ENCODE measurements at regions not wholly inside any gene's neighbourhood (a gene's known extent, or its start where the extent isn't known, plus 50 kb on each side); places are given as distances from the start of the nearest gene placed in this dataset.

GRCh38 chr2:217429981-217430500 lies 570.2 kb upstream of the TNP1 start:
- CTCF ChIA-PET = no interaction called here
- no peak for DNase-seq (ENCODE audit: extremely low spot score)
- POLR2A ChIA-PET = no interaction called here
- no peak for TF ChIP-seq CTCF (IDR thresholded peaks at IDR 0.05; ENCODE audit: control extremely low read depth, extremely low read depth, low read depth, missing control alignments)

GRCh38 chr2:217421834-217422233 lies 562.0 kb upstream of the TNP1 start:
- ChIA-PET POLR2A (no interaction called here), CTCF (interaction anchor here (1.1 to 1.5 kb wide), 2 partner anchors 11 to 37 kb away, joined by 3 read pairs; no protein-coding TSS in a partner anchor)
- TF ChIP-seq CTCF (IDR thresholded peaks at IDR 0.05; ENCODE audit: control extremely low read depth, extremely low read depth, low read depth, missing control alignments) = no peak
- no peak for DNase-seq (ENCODE audit: extremely low spot score)

- POLR2A ChIA-PET = no interaction called here
- no peak for DNase-seq (ENCODE audit: extremely low spot score)
- CTCF ChIA-PET = interaction anchor here (1.5 kb wide), 1 partner anchor 12 kb away, joined by 3 read pairs; no protein-coding TSS in a partner anchor
- TF ChIP-seq CTCF (IDR thresholded peaks at IDR 0.05; ENCODE audit: control extremely low read depth, extremely low read depth, low read depth, missing control alignments) = no peak
These were observed 561.0 kb upstream of the TNP1 start for GRCh38 chr2:217420854-217421253.

GRCh38 chr2:217419055-217419671 lies 559.3 kb upstream of the TNP1 start:
- POLR2A ChIA-PET = no interaction called here

GRCh38 chr2:217418544-217418943 lies 558.7 kb upstream of the TNP1 start:
- ChIA-PET CTCF (interaction anchor here (0.6 to 1.0 kb wide), 2 partner anchors 13 to 15 kb away, joined by 3 read pairs; no protein-coding TSS in a partner anchor), POLR2A (no interaction called here)
- TF ChIP-seq CTCF (IDR thresholded peaks at IDR 0.05; ENCODE audit: control extremely low read depth, extremely low read depth, low read depth, missing control alignments) = no peak
- DNase-seq (ENCODE audit: extremely low spot score) = no peak

More at GRCh38 chr2:217419055-217419671, 559.3 kb upstream of the TNP1 start:
- no peak for DNase-seq (ENCODE audit: extremely low spot score)
- TF ChIP-seq CTCF (IDR thresholded peaks at IDR 0.05; ENCODE audit: control extremely low read depth, extremely low read depth, low read depth, missing control alignments) = no peak
- CTCF ChIA-PET = interaction anchor here (1.0 kb wide), 2 partner anchors 16 to 20 kb away, joined by 3 to 4 read pairs; no protein-coding TSS in a partner anchor

- ChIA-PET CTCF (interaction anchor here (0.6 to 1.0 kb wide), 2 partner anchors 12 to 15 kb away, joined by 3 read pairs; no protein-coding TSS in a partner anchor), POLR2A (no interaction called here)
- no peak for DNase-seq (ENCODE audit: extremely low spot score)
- no peak for TF ChIP-seq CTCF (IDR thresholded peaks at IDR 0.05; ENCODE audit: control extremely low read depth, extremely low read depth, low read depth, missing control alignments)
These were observed 558.2 kb upstream of the TNP1 start for GRCh38 chr2:217418090-217418489.

All from GM10248 (cell line).